Ascending aorta (tissue), 2 donors: ENCODE measurements at regions not wholly inside any gene's neighbourhood (a gene's known extent, or its start where the extent isn't known, plus 50 kb on each side); places are given as distances from the start of the nearest gene placed in this dataset.

Experiments used
- DNase-seq, 2 donors: peaks; one replicate each; pipeline ENCODE4 v3.0.0-alpha.2; 2019; ENCODE audit warnings: low spot score in 2 of 2
- H3K27ac ChIP-seq, 2 donors: fragments of 200-600 bp; sonication (generic); one replicate each; pipeline ENCODE4 v1.5.1; 2016 to 2017; ENCODE audit warnings: mild to moderate bottlenecking in 1 of 2
- H3K27me3 ChIP-seq: fragments of 200-600 bp; sonication (generic); one replicate; pipeline ENCODE4 v1.5.1; 2017
- H3K36me3 ChIP-seq, 2 donors: fragments of 200-600 bp; sonication (generic); one replicate each; pipeline ENCODE4 v1.5.1; 2016
- H3K4me1 ChIP-seq, 2 donors: fragments of 200-600 bp; sonication (generic); one replicate each; pipeline ENCODE4 v1.5.1; 2016 to 2017; ENCODE audit warnings: mild to moderate bottlenecking in 1 of 2
- H3K4me3 ChIP-seq, 2 donors: fragments of 200-600 bp; sonication (generic); one replicate each; pipeline ENCODE4 v1.5.1; 2016 to 2017; ENCODE audit warnings: mild to moderate bottlenecking in 1 of 2
- H3K9me3 ChIP-seq, 2 donors: fragments of 200-600 bp; sonication (generic); one replicate each; pipeline ENCODE4 v1.5.1; 2016
- CTCF ChIP-seq, 3 experiments: fragments of 200-600 bp in 2 of 3; fragments of 450-650 bp in 1 of 3; sonication (generic) in 2 of 3; IDR thresholded peaks; one replicate each; pipeline ENCODE4 v1.5.1; 2016 to 2019; ENCODE audit warnings: antibody characterized with exemption in 3 of 3, mild to moderate bottlenecking in 1 of 3, moderate library complexity in 1 of 3
- intact Hi-C: fragments of 100-400 bp; cut with DNase I; formaldehyde crosslinking; loops from one replicate; pipeline ENCODE4 v1.15.1; 2023

- TF ChIP-seq CTCF (IDR thresholded peaks at IDR 0.05): no peak
- Histone ChIP-seq H3K9me3 (no peaks in the 10 kb centered on the region), H3K4me3 (no peak overlapping the region), H3K36me3 (no peaks in the 10 kb centered on the region), H3K27ac (no peak overlapping the region), H3K4me1 (peaks cover 3 to 12% of the 10 kb centered on the region in 2 donors), H3K27me3 (no peaks in the 10 kb centered on the region)
- no peak for DNase-seq
- intact Hi-C loops: no loop called here
These were observed 190.6 kb upstream of the AKR1E2 start for GRCh38 chr10:4635388-4635787.

GRCh38 chr10:4633776-4634175 lies 192.2 kb upstream of the AKR1E2 start:
- Histone ChIP-seq H3K4me3 (no peak overlapping the region), H3K36me3 (no peaks in the 10 kb centered on the region), H3K27ac (no peak overlapping the region), H3K9me3 (no peaks in the 10 kb centered on the region), H3K27me3 (no peaks in the 10 kb centered on the region), H3K4me1 (no peaks in the 10 kb centered on the region)
- intact Hi-C loops: no loop called here
- no peak for DNase-seq
- TF ChIP-seq CTCF (IDR thresholded peaks at IDR 0.05): no peak

- H3K4me1 ChIP-seq: no peaks in the 10 kb centered on the region
- no peak for TF ChIP-seq CTCF (IDR thresholded peaks at IDR 0.05)
- no peaks in the 10 kb centered on the region for H3K36me3 ChIP-seq
- intact Hi-C loops: no loop called here
- no peak for DNase-seq
- H3K4me3 ChIP-seq: no peak overlapping the region
- H3K27me3 ChIP-seq: no peaks in the 10 kb centered on the region
- H3K27ac ChIP-seq: no peak overlapping the region
- no peaks in the 10 kb centered on the region for H3K9me3 ChIP-seq
These were observed 192.8 kb upstream of the AKR1E2 start for GRCh38 chr10:4633186-4633585.

GRCh38 chr10:4632757-4633156 lies 193.2 kb upstream of the AKR1E2 start:
- no peak for DNase-seq
- Histone ChIP-seq H3K9me3 (no peaks in the 10 kb centered on the region), H3K36me3 (no peaks in the 10 kb centered on the region), H3K27ac (no peak overlapping the region), H3K4me1 (no peaks in the 10 kb centered on the region), H3K4me3 (no peak overlapping the region), H3K27me3 (no peaks in the 10 kb centered on the region)
- intact Hi-C loops: no loop called here
- no peak for TF ChIP-seq CTCF (IDR thresholded peaks at IDR 0.05)

- Histone ChIP-seq H3K27ac (no peak overlapping the region), H3K36me3 (no peaks in the 10 kb centered on the region), H3K9me3 (no peaks in the 10 kb centered on the region), H3K4me1 (no peaks in the 10 kb centered on the region), H3K4me3 (no peak overlapping the region), H3K27me3 (no peaks in the 10 kb centered on the region)
- no peak for TF ChIP-seq CTCF (IDR thresholded peaks at IDR 0.05)
- DNase-seq: no peak
- intact Hi-C loops: no loop called here
These were observed 199.1 kb upstream of the AKR1E2 start for GRCh38 chr10:4626919-4627318.

GRCh38 chr10:4623757-4624420 lies 202.1 kb upstream of the AKR1E2 start:
- no peaks in the 10 kb centered on the region for H3K9me3 ChIP-seq
- H3K27ac ChIP-seq: no peak overlapping the region

More at GRCh38 chr10:4623757-4624420, 202.1 kb upstream of the AKR1E2 start:
- intact Hi-C loops: no loop called here
- H3K27me3 ChIP-seq: no peaks in the 10 kb centered on the region
- H3K4me1 ChIP-seq: no peaks in the 10 kb centered on the region
- DNase-seq: no peak
- TF ChIP-seq CTCF (IDR thresholded peaks at IDR 0.05): no peak
- no peaks in the 10 kb centered on the region for H3K36me3 ChIP-seq
- H3K4me3 ChIP-seq: no peak overlapping the region
